ENCODE measurements at regions not wholly inside any gene's neighbourhood (a gene's known extent, or its start where the extent isn't known, plus 50 kb on each side); places are given as distances from the start of the nearest gene placed in this dataset.
A peak's percentile ranks its signal among the peaks of the same experiment; 100 is the strongest.

DNA sequence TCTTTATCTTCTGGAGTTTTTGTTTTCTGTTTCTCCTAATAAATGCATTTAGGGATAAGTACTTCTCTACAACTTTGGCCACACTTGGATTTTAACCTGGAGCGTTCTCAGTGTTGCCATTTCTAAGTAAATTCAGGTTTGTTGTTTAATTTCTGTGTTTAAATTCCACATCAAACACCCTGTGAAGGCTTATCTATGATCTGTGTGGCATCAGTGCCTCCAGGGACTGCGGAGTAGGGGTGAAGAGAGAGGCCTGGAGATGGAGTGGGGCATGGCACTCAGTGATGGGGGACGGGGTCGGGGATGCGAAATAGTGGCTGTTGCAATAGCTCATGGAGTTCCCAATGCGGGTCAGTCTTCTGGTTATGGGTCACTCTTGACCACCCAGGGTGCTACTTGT lies 294.8 kb downstream of the HS3ST3B1 start:
- Histone ChIP-seq H3K4ac (ENCODE audit: low read depth, low read length) (no peak overlapping the region), H3K14ac (ENCODE audit: low read length) (no peak overlapping the region), H2AK5ac (ENCODE audit: low read length) (no peak overlapping the region), H4K8ac (ENCODE audit: low read depth, low read length) (no peak overlapping the region), H3K4me3 (ENCODE audit: low read depth, low read length) (no peak overlapping the region), H3K27ac (ENCODE audit: low read depth, low read length) (no peak overlapping the region), H3K9ac (ENCODE audit: low read length) (no peak overlapping the region), H3K4me2 (ENCODE audit: low read length) (no peak overlapping the region), H3K9me3 (ENCODE audit: insufficient read depth, low read depth, low read length) (no peaks in the 10 kb centered on the region), H2BK5ac (ENCODE audit: low read depth, low read length, poor library complexity) (no peak overlapping the region), H3K79me1 (ENCODE audit: low read length) (no peaks in the 10 kb centered on the region), H3K23ac (ENCODE audit: low read length) (no peak overlapping the region), H4K91ac (ENCODE audit: low read depth, low read length) (no peak overlapping the region), H3K27me3 (ENCODE audit: insufficient read depth, low read length) (no peaks in the 10 kb centered on the region), H3K4me1 (ENCODE audit: control insufficient read depth in 1 of 2, insufficient read depth in 2 of 2, low read length in 2 of 2) (peaks cover 8 to 9% of the 10 kb centered on the region in 2 experiments), H2BK120ac (ENCODE audit: insufficient read depth, low read length, poor library complexity) (no peak overlapping the region), H2BK12ac (ENCODE audit: low read length) (no peak overlapping the region), H3K18ac (ENCODE audit: low read length) (no peak overlapping the region), H3K36me3 (ENCODE audit: control insufficient read depth in 1 of 2, insufficient read depth in 2 of 2, low read length in 2 of 2) (no peaks in the 10 kb centered on the region), H2AFZ (ENCODE audit: insufficient read depth, low read length, poor library complexity) (no peak overlapping the region), H3K79me2 (ENCODE audit: control insufficient read depth, insufficient read depth, low read length, poor library complexity) (no peaks in the 10 kb centered on the region), H4K12ac (ENCODE audit: low read depth, low read length) (no peak overlapping the region)
- no CpG with 5 or more reads among the region's 6 CpGs for WGBS (ENCODE audit: extremely low coverage, insufficient coverage, insufficient read length)
- no peak for DNase-seq

DNA sequence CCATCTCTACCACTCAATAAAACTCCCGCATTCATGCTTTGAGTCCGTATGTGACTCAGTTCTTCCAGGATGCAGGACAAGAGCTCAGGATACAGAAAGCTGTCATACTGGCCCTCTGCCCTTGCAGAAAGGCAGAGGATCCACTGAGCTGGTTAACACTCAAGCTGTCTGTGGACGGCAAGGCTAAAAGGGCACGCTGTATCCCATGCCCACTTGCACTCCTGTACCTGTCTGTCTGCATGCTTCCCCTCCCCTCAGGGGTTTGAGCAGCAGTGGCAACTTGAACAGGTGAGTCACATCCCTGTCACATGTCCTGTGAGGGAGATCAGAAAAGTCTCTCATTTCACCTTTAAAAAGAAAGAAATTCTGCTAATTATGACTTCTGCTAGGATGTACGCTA lies 293.8 kb downstream of the HS3ST3B1 start:
- Histone ChIP-seq H2BK12ac (ENCODE audit: low read length) (no peak overlapping the region), H3K36me3 (ENCODE audit: control insufficient read depth in 1 of 2, insufficient read depth in 2 of 2, low read length in 2 of 2) (no peaks in the 10 kb centered on the region), H3K4me2 (ENCODE audit: low read length) (no peak overlapping the region), H3K27me3 (ENCODE audit: insufficient read depth, low read length) (no peaks in the 10 kb centered on the region), H4K8ac (ENCODE audit: low read depth, low read length) (peak overlapping the region; percentile 13), H3K79me1 (ENCODE audit: low read length) (no peaks in the 10 kb centered on the region), H3K23ac (ENCODE audit: low read length) (no peak overlapping the region), H4K12ac (ENCODE audit: low read depth, low read length) (no peak overlapping the region), H3K4ac (ENCODE audit: low read depth, low read length) (no peak overlapping the region), H3K4me3 (ENCODE audit: low read depth, low read length) (no peak overlapping the region), H3K14ac (ENCODE audit: low read length) (no peak overlapping the region), H4K91ac (ENCODE audit: low read depth, low read length) (no peak overlapping the region), H3K18ac (ENCODE audit: low read length) (no peak overlapping the region), H2BK5ac (ENCODE audit: low read depth, low read length, poor library complexity) (no peak overlapping the region), H2AK5ac (ENCODE audit: low read length) (no peak overlapping the region), H3K4me1 (ENCODE audit: control insufficient read depth in 1 of 2, insufficient read depth in 2 of 2, low read length in 2 of 2) (peaks cover 8 to 9% of the 10 kb centered on the region in 2 experiments), H3K79me2 (ENCODE audit: control insufficient read depth, insufficient read depth, low read length, poor library complexity) (no peaks in the 10 kb centered on the region), H2AFZ (ENCODE audit: insufficient read depth, low read length, poor library complexity) (no peak overlapping the region), H3K9me3 (ENCODE audit: insufficient read depth, low read depth, low read length) (no peaks in the 10 kb centered on the region), H3K27ac (ENCODE audit: low read depth, low read length) (no peak overlapping the region), H2BK120ac (ENCODE audit: insufficient read depth, low read length, poor library complexity) (no peak overlapping the region), H3K9ac (ENCODE audit: low read length) (no peak overlapping the region)
- DNase-seq, result peak; percentile 52 to 62
- no CpG with 5 or more reads among the region's 5 CpGs for WGBS (ENCODE audit: extremely low coverage, insufficient coverage, insufficient read length)

DNA sequence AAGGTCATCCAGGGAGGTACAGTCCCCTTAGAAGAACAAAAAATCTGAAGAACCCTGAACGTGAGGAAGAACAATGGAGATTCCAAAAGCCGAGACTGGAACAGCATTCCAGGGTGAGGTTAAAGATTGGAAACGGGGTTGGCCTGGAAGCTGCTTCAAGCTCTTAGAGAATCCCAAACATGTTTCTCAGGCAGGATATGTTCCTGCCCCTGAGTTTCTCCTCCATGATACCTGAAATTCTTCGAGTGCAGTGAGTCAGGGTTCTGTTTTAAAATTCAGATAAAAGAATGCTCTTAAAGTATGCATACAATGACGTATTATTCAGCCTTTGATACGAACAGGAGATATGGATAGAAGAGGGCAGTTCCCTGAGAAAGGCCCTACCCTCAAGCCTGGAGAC lies 293.1 kb downstream of the HS3ST3B1 start:
- Histone ChIP-seq H2AFZ (ENCODE audit: insufficient read depth, low read length, poor library complexity) (no peak overlapping the region), H3K9ac (ENCODE audit: low read length) (no peak overlapping the region), H3K4me1 (ENCODE audit: control insufficient read depth in 1 of 2, insufficient read depth in 2 of 2, low read length in 2 of 2) (peaks cover 8 to 9% of the 10 kb centered on the region in 2 experiments), H4K12ac (ENCODE audit: low read depth, low read length) (peak overlapping the region; percentile 11), H2BK120ac (ENCODE audit: insufficient read depth, low read length, poor library complexity) (no peak overlapping the region), H3K27ac (ENCODE audit: low read depth, low read length) (no peak overlapping the region), H3K4me2 (ENCODE audit: low read length) (no peak overlapping the region), H3K14ac (ENCODE audit: low read length) (no peak overlapping the region), H4K91ac (ENCODE audit: low read depth, low read length) (no peak overlapping the region), H3K9me3 (ENCODE audit: insufficient read depth, low read depth, low read length) (no peaks in the 10 kb centered on the region), H2BK5ac (ENCODE audit: low read depth, low read length, poor library complexity) (no peak overlapping the region), H4K8ac (ENCODE audit: low read depth, low read length) (no peak overlapping the region), H3K79me1 (ENCODE audit: low read length) (no peaks in the 10 kb centered on the region), H2AK5ac (ENCODE audit: low read length) (no peak overlapping the region), H2BK12ac (ENCODE audit: low read length) (no peak overlapping the region), H3K23ac (ENCODE audit: low read length) (no peak overlapping the region), H3K27me3 (ENCODE audit: insufficient read depth, low read length) (no peaks in the 10 kb centered on the region), H3K36me3 (ENCODE audit: control insufficient read depth in 1 of 2, insufficient read depth in 2 of 2, low read length in 2 of 2) (no peaks in the 10 kb centered on the region), H3K18ac (ENCODE audit: low read length) (no peak overlapping the region), H3K4ac (ENCODE audit: low read depth, low read length) (no peak overlapping the region), H3K4me3 (ENCODE audit: low read depth, low read length) (no peak overlapping the region), H3K79me2 (ENCODE audit: control insufficient read depth, insufficient read depth, low read length, poor library complexity) (no peaks in the 10 kb centered on the region)
- WGBS (ENCODE audit: extremely low coverage, insufficient coverage, insufficient read length), result no CpG with 5 or more reads among the region's 6 CpGs
- peak; percentile 86 to 93 for DNase-seq

DNA sequence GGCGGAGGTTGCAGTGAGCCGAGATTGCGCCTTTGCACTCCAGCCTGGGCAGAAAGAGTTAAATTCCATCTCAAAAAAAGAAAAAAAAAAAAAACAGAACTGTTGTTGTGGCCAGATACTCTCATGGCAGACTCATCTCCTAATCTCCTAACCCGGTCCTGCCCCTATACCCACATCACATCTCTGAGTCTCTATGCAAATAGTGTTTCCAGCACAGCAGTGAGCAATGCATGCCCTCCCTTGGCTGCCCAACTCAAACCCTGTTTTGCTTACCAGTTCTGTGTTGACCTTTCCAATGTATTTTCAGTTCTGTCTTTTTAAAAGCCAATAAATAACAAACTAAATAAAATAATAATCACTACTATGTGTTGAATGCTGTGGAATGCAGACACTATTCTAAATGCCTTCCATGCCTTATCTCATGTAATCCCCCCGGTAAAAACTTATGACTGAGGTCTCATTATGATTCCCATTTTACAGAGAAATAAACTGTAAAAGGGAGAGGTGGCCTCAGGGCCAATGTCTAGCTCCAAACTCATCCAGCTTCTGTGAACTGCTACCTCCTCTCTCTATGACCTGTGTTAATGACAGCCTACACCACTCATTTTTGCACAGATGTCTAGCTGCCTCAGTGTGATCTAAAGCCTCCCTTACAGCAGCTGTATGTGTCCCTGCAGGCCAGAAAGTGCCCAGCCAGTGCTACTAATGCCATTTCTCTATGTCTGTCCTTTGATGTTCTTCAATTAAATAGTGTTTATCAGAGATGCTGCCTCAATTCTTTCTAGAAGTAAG lies 289.8 kb downstream of the HS3ST3B1 start:
- H3K9ac ChIP-seq (ENCODE audit: low read length), result no peak overlapping the region
- no peak overlapping the region for H3K4me2 ChIP-seq (ENCODE audit: low read length)
- no peak overlapping the region for H2BK5ac ChIP-seq (ENCODE audit: low read depth, low read length, poor library complexity)
- no peak overlapping the region for H2AFZ ChIP-seq (ENCODE audit: insufficient read depth, low read length, poor library complexity)
- no peak overlapping the region for H4K12ac ChIP-seq (ENCODE audit: low read depth, low read length)
- no peak overlapping the region for H4K91ac ChIP-seq (ENCODE audit: low read depth, low read length)
- no peak overlapping the region for H3K4ac ChIP-seq (ENCODE audit: low read depth, low read length)
- H3K14ac ChIP-seq (ENCODE audit: low read length), result no peak overlapping the region
- no peak overlapping the region for H2AK5ac ChIP-seq (ENCODE audit: low read length)
- no peak overlapping the region for H4K8ac ChIP-seq (ENCODE audit: low read depth, low read length)
- H3K36me3 ChIP-seq (ENCODE audit: control insufficient read depth in 1 of 2, insufficient read depth in 2 of 2, low read length in 2 of 2), result no peaks in the 10 kb centered on the region
- H3K4me3 ChIP-seq (ENCODE audit: low read depth, low read length), result no peak overlapping the region
- H3K79me1 ChIP-seq (ENCODE audit: low read length), result no peaks in the 10 kb centered on the region
- DNase-seq, result peak; percentile 86 to 88
- no peak overlapping the region for H3K18ac ChIP-seq (ENCODE audit: low read length)
- H3K79me2 ChIP-seq (ENCODE audit: control insufficient read depth, insufficient read depth, low read length, poor library complexity), result no peaks in the 10 kb centered on the region
- peaks cover 8 to 9% of the 10 kb centered on the region in 2 experiments for H3K4me1 ChIP-seq (ENCODE audit: control insufficient read depth in 1 of 2, insufficient read depth in 2 of 2, low read length in 2 of 2)
- H3K27me3 ChIP-seq (ENCODE audit: insufficient read depth, low read length), result no peaks in the 10 kb centered on the region
- no peak overlapping the region for H2BK120ac ChIP-seq (ENCODE audit: insufficient read depth, low read length, poor library complexity)
- no peak overlapping the region for H2BK12ac ChIP-seq (ENCODE audit: low read length)
- WGBS (ENCODE audit: extremely low coverage, insufficient coverage, insufficient read length), result no CpG with 5 or more reads among the region's 5 CpGs
- no peak overlapping the region for H3K27ac ChIP-seq (ENCODE audit: low read depth, low read length)
- no peaks in the 10 kb centered on the region for H3K9me3 ChIP-seq (ENCODE audit: insufficient read depth, low read depth, low read length)
- H3K23ac ChIP-seq (ENCODE audit: low read length), result no peak overlapping the region
